ENCODE measurements at regions not wholly inside any gene's neighbourhood (a gene's known extent, or its start where the extent isn't known, plus 50 kb on each side); places are given as distances from the start of the nearest gene placed in this dataset.

- DNase-seq (ENCODE audit: low read depth, low spot score), result no peak
Observed at GRCh38 chr2:121961761-121962160, 206.3 kb downstream of the TSN start.

GRCh38 chr2:121965661-121966060 is 210.2 kb downstream of the TSN start:
- no peak for DNase-seq (ENCODE audit: low read depth, low spot score)

- no peak for DNase-seq (ENCODE audit: low read depth, low spot score)
Observed at GRCh38 chr2:121966663-121967062, 211.2 kb downstream of the TSN start.

GRCh38 chr2:121969166-121969565 is 213.7 kb downstream of the TSN start:
- peak; percentile 17 for DNase-seq (ENCODE audit: low read depth, low spot score)

GRCh38 chr2:121969766-121970639 is 214.6 kb downstream of the TSN start:
- no peak for DNase-seq (ENCODE audit: low read depth, low spot score)

- DNase-seq (ENCODE audit: low read depth, low spot score), result no peak
Observed at GRCh38 chr2:121972203-121972602, 216.8 kb downstream of the TSN start.

GRCh38 chr2:121974897-121975661 is 219.6 kb downstream of the TSN start:
- DNase-seq (ENCODE audit: low read depth, low spot score), result peak; percentile 86

GRCh38 chr2:121976926-121977325 is 221.5 kb downstream of the TSN start:
- DNase-seq (ENCODE audit: low read depth, low spot score), result no peak

- DNase-seq (ENCODE audit: low read depth, low spot score), result no peak
Observed at GRCh38 chr2:121977326-121977725, 221.9 kb downstream of the TSN start.

GRCh38 chr2:121992700-121993099 is 237.2 kb downstream of the TSN start:
- DNase-seq (ENCODE audit: low read depth, low spot score), result no peak

- DNase-seq (ENCODE audit: low read depth, low spot score), result no peak
Observed at GRCh38 chr2:121993682-121994081, 238.2 kb downstream of the TSN start.

- no peak for DNase-seq (ENCODE audit: low read depth, low spot score)
Observed at GRCh38 chr2:121994238-121995206, 239.1 kb downstream of the TSN start.

- no peak for DNase-seq (ENCODE audit: low read depth, low spot score)
Observed at GRCh38 chr2:121998751-121999150, 243.3 kb downstream of the TSN start.

GRCh38 chr2:121999264-121999663 is 243.8 kb downstream of the TSN start:
- DNase-seq (ENCODE audit: low read depth, low spot score), result peak; percentile 23

- no peak for DNase-seq (ENCODE audit: low read depth, low spot score)
Observed at GRCh38 chr2:122000556-122001340, 245.3 kb downstream of the TSN start.

- no peak for DNase-seq (ENCODE audit: low read depth, low spot score)
Observed at GRCh38 chr2:122001441-122001874, 246.0 kb downstream of the TSN start.

- no peak for DNase-seq (ENCODE audit: low read depth, low spot score)
Observed at GRCh38 chr2:122003196-122003940, 247.9 kb downstream of the TSN start.

- no peak for DNase-seq (ENCODE audit: low read depth, low spot score)
Observed at GRCh38 chr2:122007126-122007525, 251.7 kb downstream of the TSN start.

- no peak for DNase-seq (ENCODE audit: low read depth, low spot score)
Observed at GRCh38 chr2:122007577-122007976, 252.1 kb downstream of the TSN start.

- no peak for DNase-seq (ENCODE audit: low read depth, low spot score)
Observed at GRCh38 chr2:122009561-122009960, 254.1 kb downstream of the TSN start.

Measured in astrocyte of the hippocampus (primary cell).